GM23338 (cell line): ENCODE measurements at regions not wholly inside any gene's neighbourhood (a gene's known extent, or its start where the extent isn't known, plus 50 kb on each side); places are given as distances from the start of the nearest gene placed in this dataset.
A peak's percentile ranks its signal among the peaks of the same experiment; 100 is the strongest.

Source experiments
- ATAC-seq: fragments of 200-7000 bp; cut with Tn5 transposase; 3 replicates; pipeline ENCODE4 v1.9.1; 2020
- DNase-seq: peaks from one replicate; pipeline ENCODE4 v3.0.0-alpha.2; 2015; ENCODE audit warnings: low spot score
- H2AFZ ChIP-seq: fragments of 200-600 bp; sonication (generic); 2 replicates; pipeline ENCODE4 v1.8.0; 2016; ENCODE audit warnings: antibody characterized with exemption, mild to moderate bottlenecking, moderate library complexity
- H3F3A ChIP-seq: fragments of 200-600 bp; sonication (generic); replicated peaks from 2 replicates; pipeline ENCODE4 v1.8.0; 2017; ENCODE audit warnings: antibody characterized with exemption, mixed run types, low read depth
- H3K27ac ChIP-seq: fragments of 200-600 bp; sonication (generic); 2 replicates; pipeline ENCODE4 v1.6.1; 2016; ENCODE audit warnings: low read depth
- H3K27me3 ChIP-seq: fragments of 200-600 bp; sonication (generic); 2 replicates; pipeline ENCODE4 v1.8.0; 2016; ENCODE audit warnings: mild to moderate bottlenecking, mixed run types, moderate library complexity; ENCODE audit not compliant: insufficient read depth
- H3K36me3 ChIP-seq: fragments of 200-600 bp; sonication (generic); 2 replicates; pipeline ENCODE4 v1.8.0; 2016; ENCODE audit warnings: mild to moderate bottlenecking; ENCODE audit not compliant: insufficient read depth
- H3K4me1 ChIP-seq: fragments of 200-600 bp; sonication (generic); 2 replicates; pipeline ENCODE4 v1.8.0; 2016; ENCODE audit warnings: mild to moderate bottlenecking, moderate library complexity; ENCODE audit not compliant: insufficient read depth
- H3K4me2 ChIP-seq: fragments of 200-600 bp; sonication (generic); 2 replicates; pipeline ENCODE4 v1.7.1; 2017; ENCODE audit warnings: mixed run types
- H3K4me3 ChIP-seq: fragments of 200-600 bp; sonication (generic); 2 replicates; pipeline ENCODE4 v1.6.1; 2016; ENCODE audit warnings: mixed run types
- H3K79me2 ChIP-seq: fragments of 200-600 bp; sonication (generic); replicated peaks from 2 replicates; pipeline ENCODE4 v1.8.0; 2017; ENCODE audit warnings: mild to moderate bottlenecking; ENCODE audit not compliant: insufficient read depth
- H3K9me2 ChIP-seq: fragments of 200-600 bp; sonication (generic); 2 replicates; pipeline ENCODE4 v1.8.0; 2017; ENCODE audit not compliant: insufficient read depth
- H4K20me1 ChIP-seq: fragments of 200-600 bp; sonication (generic); replicated peaks from 2 replicates; pipeline ENCODE4 v1.8.0; 2017; ENCODE audit warnings: mild to moderate bottlenecking; ENCODE audit not compliant: insufficient read depth
- H3K27ac Mint-ChIP-seq: 2 replicates; pipeline ENCODE4 v1.8.0; 2020; ENCODE audit warnings: inconsistent platforms, mild to moderate bottlenecking, moderate library complexity, mixed read lengths
- H3K27me3 Mint-ChIP-seq: 3 replicates; pipeline ENCODE4 v1.8.0; 2022; ENCODE audit warnings: low read depth, mild to moderate bottlenecking, moderate library complexity, mixed read lengths, inconsistent platforms; ENCODE audit not compliant: insufficient read depth, poor library complexity
- H3K36me3 Mint-ChIP-seq: 3 replicates; pipeline ENCODE4 v1.8.0; 2021; ENCODE audit warnings: low read depth, mild to moderate bottlenecking, inconsistent platforms, moderate library complexity, mixed read lengths
- H3K4me1 Mint-ChIP-seq: 3 replicates; pipeline ENCODE4 v1.8.0; 2020; ENCODE audit warnings: mild to moderate bottlenecking, inconsistent platforms, mixed read lengths
- H3K4me3 Mint-ChIP-seq: 3 replicates; pipeline ENCODE4 v1.8.0; 2021; ENCODE audit warnings: moderate library complexity, mild to moderate bottlenecking, inconsistent platforms, mixed read lengths
- H3K9me3 Mint-ChIP-seq: 3 replicates; pipeline ENCODE4 v1.8.0; 2020; ENCODE audit warnings: moderate library complexity, mild to moderate bottlenecking, inconsistent platforms, mixed read lengths
- CREB1 ChIP-seq: fragments of 250-450 bp; sonication (Bioruptor Pico); IDR thresholded peaks from 2 replicates; pipeline ENCODE4 v1.5.0; 2020; ENCODE audit warnings: low read depth, mild to moderate bottlenecking, moderate library complexity
- CTCF ChIP-seq, 2 experiments: fragments of 200-600 bp in 1 of 2; sonication (generic) in 1 of 2; conservative IDR thresholded peaks; 2 replicates each; pipeline versions ENCODE4 v1.5.1 to v1.6.1; 2016 to 2017; ENCODE audit warnings: antibody characterized with exemption in 2 of 2, low read depth in 2 of 2, mild to moderate bottlenecking in 2 of 2, moderate library complexity in 1 of 2
- ETS1 ChIP-seq: IDR thresholded peaks from 2 replicates; pipeline ENCODE4 v1.6.1; 2016; ENCODE audit warnings: antibody characterized with exemption
- EZH2 ChIP-seq: fragments of 200-600 bp; sonication (generic); IDR thresholded peaks from one replicate; pipeline ENCODE4 v1.8.0; 2017; ENCODE audit warnings: antibody characterized with exemption, mild to moderate bottlenecking, low read depth; ENCODE audit not compliant: unreplicated experiment
- EZH2phosphoT487 ChIP-seq: fragments of 200-600 bp; sonication (generic); IDR thresholded peaks from one replicate; pipeline ENCODE4 v1.8.1; 2018; ENCODE audit warnings: antibody characterized with exemption; ENCODE audit not compliant: unreplicated experiment
- JUNB ChIP-seq: IDR thresholded peaks from one replicate; pipeline ENCODE4 v1.6.1; 2016; ENCODE audit warnings: antibody characterized with exemption; ENCODE audit not compliant: unreplicated experiment
- NANOG ChIP-seq: IDR thresholded peaks from 2 replicates; pipeline ENCODE4 v1.6.1; 2016; ENCODE audit warnings: antibody characterized with exemption, borderline replicate concordance
- POLR2AphosphoS5 ChIP-seq: IDR thresholded peaks from 2 replicates; pipeline ENCODE4 v1.6.1; 2016; ENCODE audit warnings: antibody characterized with exemption, low read depth
- REST ChIP-seq: IDR thresholded peaks from one replicate; pipeline ENCODE4 v1.6.1; 2018; ENCODE audit warnings: antibody characterized with exemption; ENCODE audit not compliant: unreplicated experiment
- STAT1 ChIP-seq: IDR thresholded peaks from one replicate; pipeline ENCODE4 v1.6.1; 2016; ENCODE audit warnings: antibody characterized with exemption; ENCODE audit not compliant: unreplicated experiment
- ZNF114 ChIP-seq: fragments of 250-450 bp; sonication (Bioruptor Pico); IDR thresholded peaks from 2 replicates; pipeline ENCODE4 v1.5.0; 2020; ENCODE audit warnings: mild to moderate bottlenecking, moderate library complexity
- ZNF331 ChIP-seq: fragments of 250-450 bp; sonication (Bioruptor Pico); IDR thresholded peaks from 2 replicates; pipeline ENCODE4 v1.5.0; 2020; ENCODE audit warnings: low read depth, mild to moderate bottlenecking, moderate library complexity
- ZNF462 ChIP-seq: fragments of 250-450 bp; sonication (Bioruptor Pico); IDR thresholded peaks from 2 replicates; pipeline ENCODE4 v1.5.0; 2020; ENCODE audit warnings: mild to moderate bottlenecking, moderate library complexity

- no peaks in the 10 kb centered on the region for H3F3A ChIP-seq
- no peaks in the 10 kb centered on the region for H3K27me3 ChIP-seq
- TF ChIP-seq ZNF331 (CRISPR knock-in tag) (no peak), JUNB (no peak), CTCF (conservative IDR thresholded peaks at IDR 0.05; ENCODE audit: low read depth in 2 of 2) (no peak), POLR2AphosphoS5 (no peak), ZNF462 (no peak), NANOG (no peak), EZH2phosphoT487 (no peak), ETS1 (no peak), ZNF114 (no peak), CREB1 (CRISPR knock-in tag) (no peak), STAT1 (no peak), EZH2 (no peak), REST (no peak)
- H3K4me3 ChIP-seq: no peak overlapping the region
- H3K36me3 ChIP-seq: no peaks in the 10 kb centered on the region
- H3K9me2 ChIP-seq: no peaks in the 10 kb centered on the region
- H3K27ac ChIP-seq: no peak overlapping the region
- Mint-ChIP-seq H3K4me1 (peaks cover 19% of the 10 kb centered on the region), H3K36me3 (no peaks in the 10 kb centered on the region), H3K9me3 (no peaks in the 10 kb centered on the region), H3K27ac (no peak overlapping the region), H3K4me3 (no peak overlapping the region), H3K27me3 (peaks cover 4% of the 10 kb centered on the region)
- H3K4me2 ChIP-seq: no peak overlapping the region
- no peaks in the 10 kb centered on the region for H3K79me2 ChIP-seq
- H3K4me1 ChIP-seq: no peaks in the 10 kb centered on the region
- no peak overlapping the region for H2AFZ ChIP-seq
- ATAC-seq (no peak; the same call in 2 of the 3 replicates), DNase-seq (peak; percentile 12)
- H4K20me1 ChIP-seq: no peaks in the 10 kb centered on the region
Measured at GRCh38 chr10:10871352-10871751, 146.3 kb upstream of the CELF2 start.
